ENCODE measurements at regions not wholly inside any gene's neighbourhood (a gene's known extent, or its start where the extent isn't known, plus 50 kb on each side); places are given as distances from the start of the nearest gene placed in this dataset.

DNA sequence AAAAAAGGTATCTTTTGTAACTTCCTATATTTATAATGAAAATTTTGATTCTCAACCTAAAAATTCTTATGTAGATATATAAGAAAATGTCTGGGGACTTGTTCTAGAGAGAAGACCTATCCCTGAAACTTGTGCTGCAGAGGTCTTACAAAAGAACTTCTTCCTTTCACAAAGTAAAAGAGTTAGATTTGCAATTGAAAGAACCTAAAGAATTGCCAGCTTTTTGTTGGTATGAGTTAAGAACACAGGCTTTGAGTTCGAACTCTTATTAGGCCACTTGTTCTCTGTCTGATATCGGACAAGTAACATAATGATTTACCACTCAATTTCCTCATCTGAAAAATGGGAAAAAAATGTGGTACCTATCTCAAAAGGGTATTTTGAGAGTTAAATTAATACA is 162.0 kb upstream of the LAMA2 start:
- Histone ChIP-seq H3K4me2 (ENCODE audit: low read length) (no peak overlapping the region), H3K14ac (ENCODE audit: low read length) (no peak overlapping the region), H3K27ac (ENCODE audit: low read depth, low read length) (no peak overlapping the region), H2AFZ (ENCODE audit: insufficient read depth, low read length, poor library complexity) (no peak overlapping the region), H3K9ac (ENCODE audit: low read length) (no peak overlapping the region), H2BK12ac (ENCODE audit: low read length) (no peak overlapping the region), H3K4me1 (ENCODE audit: control insufficient read depth in 1 of 2, insufficient read depth in 2 of 2, low read length in 2 of 2) (no peaks in the 10 kb centered on the region), H4K12ac (ENCODE audit: low read depth, low read length) (no peak overlapping the region), H3K79me1 (ENCODE audit: low read length) (no peaks in the 10 kb centered on the region), H3K4ac (ENCODE audit: low read depth, low read length) (no peak overlapping the region), H4K91ac (ENCODE audit: low read depth, low read length) (no peak overlapping the region), H2BK5ac (ENCODE audit: low read depth, low read length, poor library complexity) (no peak overlapping the region), H3K23ac (ENCODE audit: low read length) (no peak overlapping the region), H3K27me3 (ENCODE audit: insufficient read depth, low read length) (no peaks in the 10 kb centered on the region), H3K18ac (ENCODE audit: low read length) (no peak overlapping the region), H4K8ac (ENCODE audit: low read depth, low read length) (no peak overlapping the region), H3K4me3 (ENCODE audit: low read depth, low read length) (no peak overlapping the region), H2BK120ac (ENCODE audit: insufficient read depth, low read length, poor library complexity) (no peak overlapping the region), H3K9me3 (ENCODE audit: insufficient read depth, low read depth, low read length) (no peaks in the 10 kb centered on the region), H2AK5ac (ENCODE audit: low read length) (no peak overlapping the region), H3K79me2 (ENCODE audit: control insufficient read depth, insufficient read depth, low read length, poor library complexity) (no peaks in the 10 kb centered on the region), H3K36me3 (ENCODE audit: control insufficient read depth in 1 of 2, insufficient read depth in 2 of 2, low read length in 2 of 2) (no peaks in the 10 kb centered on the region)
- DNase-seq, result no peak
- WGBS (ENCODE audit: extremely low coverage, insufficient coverage, insufficient read length), result no CpG with 5 or more reads among the region's 2 CpGs

- Histone ChIP-seq H3K23ac (ENCODE audit: low read length) (no peak overlapping the region), H3K18ac (ENCODE audit: low read length) (no peak overlapping the region), H3K4me3 (ENCODE audit: low read depth, low read length) (no peak overlapping the region), H3K79me2 (ENCODE audit: control insufficient read depth, insufficient read depth, low read length, poor library complexity) (no peaks in the 10 kb centered on the region), H3K79me1 (ENCODE audit: low read length) (no peaks in the 10 kb centered on the region), H3K27ac (ENCODE audit: low read depth, low read length) (no peak overlapping the region), H4K8ac (ENCODE audit: low read depth, low read length) (no peak overlapping the region), H3K14ac (ENCODE audit: low read length) (no peak overlapping the region), H3K4ac (ENCODE audit: low read depth, low read length) (no peak overlapping the region), H3K4me1 (ENCODE audit: control insufficient read depth in 1 of 2, insufficient read depth in 2 of 2, low read length in 2 of 2) (no peaks in the 10 kb centered on the region), H3K36me3 (ENCODE audit: control insufficient read depth in 1 of 2, insufficient read depth in 2 of 2, low read length in 2 of 2) (no peaks in the 10 kb centered on the region), H2BK5ac (ENCODE audit: low read depth, low read length, poor library complexity) (no peak overlapping the region), H2BK120ac (ENCODE audit: insufficient read depth, low read length, poor library complexity) (no peak overlapping the region), H3K9me3 (ENCODE audit: insufficient read depth, low read depth, low read length) (no peaks in the 10 kb centered on the region), H3K27me3 (ENCODE audit: insufficient read depth, low read length) (no peaks in the 10 kb centered on the region), H3K9ac (ENCODE audit: low read length) (no peak overlapping the region), H3K4me2 (ENCODE audit: low read length) (no peak overlapping the region), H2AK5ac (ENCODE audit: low read length) (no peak overlapping the region), H4K91ac (ENCODE audit: low read depth, low read length) (no peak overlapping the region), H2AFZ (ENCODE audit: insufficient read depth, low read length, poor library complexity) (no peak overlapping the region), H4K12ac (ENCODE audit: low read depth, low read length) (no peak overlapping the region), H2BK12ac (ENCODE audit: low read length) (no peak overlapping the region)
- WGBS (ENCODE audit: extremely low coverage, insufficient coverage, insufficient read length), result no CpG with 5 or more reads among the region's 3 CpGs
- DNase-seq, result no peak
These were observed 163.2 kb upstream of the LAMA2 start for GRCh38 chr6:128719786-128720185.

DNA sequence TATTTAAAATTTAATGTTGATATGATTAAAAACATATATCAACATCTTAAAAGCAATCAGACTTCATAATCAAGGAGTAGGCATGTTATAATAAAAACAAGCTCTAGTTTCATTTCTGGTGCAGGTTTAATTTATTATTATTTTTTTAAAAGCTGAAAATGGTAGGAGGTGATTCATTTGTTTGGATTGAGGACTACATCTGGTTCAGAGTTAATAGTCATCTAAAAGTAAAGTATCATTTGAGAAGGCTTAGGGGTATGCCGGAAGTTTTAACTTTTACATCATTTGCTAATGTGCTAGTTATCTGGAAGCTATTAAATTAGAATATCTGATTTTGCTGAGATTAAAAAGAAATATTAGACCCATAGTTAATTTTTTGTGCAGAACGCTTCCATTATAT is 169.5 kb upstream of the LAMA2 start:
- Histone ChIP-seq H3K14ac (ENCODE audit: low read length) (no peak overlapping the region), H3K4me3 (ENCODE audit: low read depth, low read length) (no peak overlapping the region), H4K12ac (ENCODE audit: low read depth, low read length) (no peak overlapping the region), H2BK5ac (ENCODE audit: low read depth, low read length, poor library complexity) (no peak overlapping the region), H2AK5ac (ENCODE audit: low read length) (no peak overlapping the region), H2BK12ac (ENCODE audit: low read length) (no peak overlapping the region), H3K9me3 (ENCODE audit: insufficient read depth, low read depth, low read length) (no peaks in the 10 kb centered on the region), H3K18ac (ENCODE audit: low read length) (no peak overlapping the region), H3K4me1 (ENCODE audit: control insufficient read depth in 1 of 2, insufficient read depth in 2 of 2, low read length in 2 of 2) (no peaks in the 10 kb centered on the region), H3K36me3 (ENCODE audit: control insufficient read depth in 1 of 2, insufficient read depth in 2 of 2, low read length in 2 of 2) (no peaks in the 10 kb centered on the region), H3K4ac (ENCODE audit: low read depth, low read length) (no peak overlapping the region), H3K27me3 (ENCODE audit: insufficient read depth, low read length) (no peaks in the 10 kb centered on the region), H3K27ac (ENCODE audit: low read depth, low read length) (no peak overlapping the region), H3K79me1 (ENCODE audit: low read length) (no peaks in the 10 kb centered on the region), H4K91ac (ENCODE audit: low read depth, low read length) (no peak overlapping the region), H4K8ac (ENCODE audit: low read depth, low read length) (no peak overlapping the region), H3K4me2 (ENCODE audit: low read length) (no peak overlapping the region), H2AFZ (ENCODE audit: insufficient read depth, low read length, poor library complexity) (no peak overlapping the region), H3K9ac (ENCODE audit: low read length) (no peak overlapping the region), H3K23ac (ENCODE audit: low read length) (no peak overlapping the region), H3K79me2 (ENCODE audit: control insufficient read depth, insufficient read depth, low read length, poor library complexity) (no peaks in the 10 kb centered on the region), H2BK120ac (ENCODE audit: insufficient read depth, low read length, poor library complexity) (no peak overlapping the region)
- DNase-seq, result no peak
- WGBS (ENCODE audit: extremely low coverage, insufficient coverage, insufficient read length), result no CpG with 5 or more reads among the region's 2 CpGs

- H4K12ac ChIP-seq (ENCODE audit: low read depth, low read length), result no peak overlapping the region
- H3K79me2 ChIP-seq (ENCODE audit: control insufficient read depth, insufficient read depth, low read length, poor library complexity), result no peaks in the 10 kb centered on the region
- no peak for DNase-seq
- no peak overlapping the region for H3K4me3 ChIP-seq (ENCODE audit: low read depth, low read length)
- no peak overlapping the region for H2BK120ac ChIP-seq (ENCODE audit: insufficient read depth, low read length, poor library complexity)
- no peaks in the 10 kb centered on the region for H3K79me1 ChIP-seq (ENCODE audit: low read length)
- no peak overlapping the region for H2AFZ ChIP-seq (ENCODE audit: insufficient read depth, low read length, poor library complexity)
- H3K36me3 ChIP-seq (ENCODE audit: control insufficient read depth in 1 of 2, insufficient read depth in 2 of 2, low read length in 2 of 2), result no peaks in the 10 kb centered on the region
- no peaks in the 10 kb centered on the region for H3K4me1 ChIP-seq (ENCODE audit: control insufficient read depth in 1 of 2, insufficient read depth in 2 of 2, low read length in 2 of 2)
- no CpG with 5 or more reads among the region's 1 CpG for WGBS (ENCODE audit: extremely low coverage, insufficient coverage, insufficient read length)
- no peaks in the 10 kb centered on the region for H3K27me3 ChIP-seq (ENCODE audit: insufficient read depth, low read length)
- no peak overlapping the region for H3K27ac ChIP-seq (ENCODE audit: low read depth, low read length)
- H3K23ac ChIP-seq (ENCODE audit: low read length), result no peak overlapping the region
- no peak overlapping the region for H2AK5ac ChIP-seq (ENCODE audit: low read length)
- H3K4ac ChIP-seq (ENCODE audit: low read depth, low read length), result no peak overlapping the region
- H3K18ac ChIP-seq (ENCODE audit: low read length), result no peak overlapping the region
- no peak overlapping the region for H4K8ac ChIP-seq (ENCODE audit: low read depth, low read length)
- H3K4me2 ChIP-seq (ENCODE audit: low read length), result no peak overlapping the region
- H2BK12ac ChIP-seq (ENCODE audit: low read length), result no peak overlapping the region
- H3K9ac ChIP-seq (ENCODE audit: low read length), result no peak overlapping the region
- H4K91ac ChIP-seq (ENCODE audit: low read depth, low read length), result no peak overlapping the region
- no peaks in the 10 kb centered on the region for H3K9me3 ChIP-seq (ENCODE audit: insufficient read depth, low read depth, low read length)
- no peak overlapping the region for H3K14ac ChIP-seq (ENCODE audit: low read length)
- H2BK5ac ChIP-seq (ENCODE audit: low read depth, low read length, poor library complexity), result no peak overlapping the region
These were observed 170.0 kb upstream of the LAMA2 start for GRCh38 chr6:128712898-128713297.
